Parathyroid adenoma (tissue), 2 donors: ENCODE measurements at regions not wholly inside any gene's neighbourhood (a gene's known extent, or its start where the extent isn't known, plus 50 kb on each side); places are given as distances from the start of the nearest gene placed in this dataset.

Experiments used
- H2AFZ ChIP-seq: fragments of 300-600 bp; sonication (generic); one replicate; pipeline ENCODE4 v1.7.0; 2017; ENCODE audit warnings: antibody characterized with exemption, mild to moderate bottlenecking
- H3K27ac ChIP-seq: fragments of 300-600 bp; sonication (generic); one replicate; pipeline ENCODE4 v1.7.0; 2017
- H3K27me3 ChIP-seq: fragments of 300-600 bp; sonication (generic); one replicate; pipeline ENCODE4 v1.7.0; 2017; ENCODE audit warnings: low read length; ENCODE audit not compliant: control insufficient read depth, insufficient read depth
- H3K36me3 ChIP-seq: fragments of 300-600 bp; sonication (generic); one replicate; pipeline ENCODE4 v1.7.0; 2017; ENCODE audit warnings: low read length; ENCODE audit not compliant: control insufficient read depth, insufficient read depth
- H3K4me1 ChIP-seq: fragments of 300-600 bp; sonication (generic); one replicate; pipeline ENCODE4 v1.7.0; 2017; ENCODE audit warnings: control low read depth
- H3K4me2 ChIP-seq: fragments of 300-600 bp; sonication (generic); one replicate; pipeline ENCODE4 v1.7.0; 2017; ENCODE audit warnings: low read length
- H3K4me3 ChIP-seq: fragments of 300-600 bp; sonication (generic); one replicate; pipeline ENCODE4 v1.7.0; 2017; ENCODE audit warnings: low read depth, low read length
- H3K79me2 ChIP-seq: fragments of 300-600 bp; sonication (generic); one replicate; pipeline ENCODE4 v1.7.0; 2017; ENCODE audit warnings: control low read depth
- H3K9ac ChIP-seq: fragments of 300-600 bp; sonication (generic); one replicate; pipeline ENCODE4 v1.7.0; 2017; ENCODE audit warnings: mild to moderate bottlenecking
- H3K9me3 ChIP-seq: fragments of 300-600 bp; sonication (generic); one replicate; pipeline ENCODE4 v1.7.0; 2017; ENCODE audit warnings: low read length; ENCODE audit not compliant: control insufficient read depth
- TF ChIP-seq, protein P1 (sequence below): fragments of 300-600 bp; sonication (generic); IDR thresholded peaks from one replicate; pipeline ENCODE4 v1.7.0; 2017; ENCODE audit warnings: antibody characterized with exemption, mild to moderate bottlenecking
- donor health status: primary hyperparathyroidism.

DNA sequence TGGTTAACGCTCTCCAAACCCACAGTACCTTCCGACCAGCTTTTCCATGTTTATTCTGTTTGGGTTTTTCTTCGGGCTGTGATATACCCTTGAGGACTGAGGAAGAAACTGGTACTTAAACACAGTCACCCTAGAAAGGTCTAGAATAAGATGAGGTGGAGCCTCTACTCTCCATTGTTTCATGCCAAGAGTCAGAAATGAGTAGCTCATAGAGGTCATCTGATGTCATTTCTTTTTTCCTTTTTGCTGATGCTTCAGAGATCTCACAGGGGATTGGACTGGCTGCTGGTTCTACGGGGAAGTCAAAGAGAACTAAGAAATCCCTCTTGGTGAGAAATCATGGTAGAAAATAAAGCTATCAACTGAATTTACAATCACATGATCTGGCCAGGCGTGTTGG, 538.2 kb upstream of the TMEM132C start:
- Histone ChIP-seq H3K9me3 (no peaks in the 10 kb centered on the region), H3K4me3 (no peak overlapping the region), H3K9ac (no peak overlapping the region), H3K79me2 (no peaks in the 10 kb centered on the region), H3K27me3 (no peaks in the 10 kb centered on the region), H3K27ac (no peak overlapping the region), H2AFZ (no peak overlapping the region), H3K36me3 (no peaks in the 10 kb centered on the region), H3K4me2 (no peak overlapping the region), H3K4me1 (no peaks in the 10 kb centered on the region)
- TF ChIP-seq, protein P1, sequence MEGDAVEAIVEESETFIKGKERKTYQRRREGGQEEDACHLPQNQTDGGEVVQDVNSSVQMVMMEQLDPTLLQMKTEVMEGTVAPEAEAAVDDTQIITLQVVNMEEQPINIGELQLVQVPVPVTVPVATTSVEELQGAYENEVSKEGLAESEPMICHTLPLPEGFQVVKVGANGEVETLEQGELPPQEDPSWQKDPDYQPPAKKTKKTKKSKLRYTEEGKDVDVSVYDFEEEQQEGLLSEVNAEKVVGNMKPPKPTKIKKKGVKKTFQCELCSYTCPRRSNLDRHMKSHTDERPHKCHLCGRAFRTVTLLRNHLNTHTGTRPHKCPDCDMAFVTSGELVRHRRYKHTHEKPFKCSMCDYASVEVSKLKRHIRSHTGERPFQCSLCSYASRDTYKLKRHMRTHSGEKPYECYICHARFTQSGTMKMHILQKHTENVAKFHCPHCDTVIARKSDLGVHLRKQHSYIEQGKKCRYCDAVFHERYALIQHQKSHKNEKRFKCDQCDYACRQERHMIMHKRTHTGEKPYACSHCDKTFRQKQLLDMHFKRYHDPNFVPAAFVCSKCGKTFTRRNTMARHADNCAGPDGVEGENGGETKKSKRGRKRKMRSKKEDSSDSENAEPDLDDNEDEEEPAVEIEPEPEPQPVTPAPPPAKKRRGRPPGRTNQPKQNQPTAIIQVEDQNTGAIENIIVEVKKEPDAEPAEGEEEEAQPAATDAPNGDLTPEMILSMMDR: no peak

DNA sequence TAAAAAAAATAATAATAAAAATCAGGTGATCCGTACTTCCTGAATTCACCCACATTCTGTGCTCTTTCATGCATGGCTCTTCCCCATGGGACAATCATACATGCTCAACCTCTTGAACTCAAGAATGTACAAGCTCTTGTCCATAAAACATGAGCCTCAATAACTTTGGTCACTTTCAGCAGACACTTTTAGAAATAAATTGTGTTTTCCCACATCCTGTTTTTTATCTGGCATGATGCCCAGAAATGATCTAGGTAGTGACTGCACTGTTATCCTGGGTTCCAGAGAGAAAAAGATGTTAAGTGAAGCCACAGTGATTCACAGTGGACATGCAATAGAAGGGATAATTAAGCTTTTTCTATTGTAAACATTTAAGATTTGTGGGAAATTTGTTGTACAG, 537.6 kb upstream of the TMEM132C start:
- H3K79me2 ChIP-seq: no peaks in the 10 kb centered on the region
- H3K9ac ChIP-seq: no peak overlapping the region
- no peaks in the 10 kb centered on the region for H3K27me3 ChIP-seq
- H3K9me3 ChIP-seq: no peaks in the 10 kb centered on the region
- H3K27ac ChIP-seq: no peak overlapping the region
- no peaks in the 10 kb centered on the region for H3K36me3 ChIP-seq
- H3K4me1 ChIP-seq: no peaks in the 10 kb centered on the region
- H3K4me3 ChIP-seq: no peak overlapping the region
- H2AFZ ChIP-seq: no peak overlapping the region
- no peak overlapping the region for H3K4me2 ChIP-seq
- TF ChIP-seq, protein P1: no peak

DNA sequence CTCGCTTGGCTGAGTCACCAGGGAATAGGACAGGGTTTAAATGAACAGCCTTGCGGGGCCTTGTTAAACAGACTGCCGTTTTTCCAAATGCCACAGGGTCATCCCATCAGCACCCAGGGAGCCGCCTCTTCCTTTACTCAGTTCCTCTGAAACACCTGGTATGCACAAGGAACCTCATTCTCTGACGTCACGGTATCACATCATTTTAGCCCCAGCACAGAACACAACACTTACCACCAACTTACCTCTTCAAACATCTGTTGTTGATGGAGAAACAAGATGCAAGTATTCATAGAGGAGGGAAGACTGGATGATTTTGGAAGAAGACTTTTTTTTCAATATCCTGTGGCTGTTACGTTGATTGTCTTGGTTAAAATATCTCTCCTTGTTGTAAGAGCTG, 535.3 kb upstream of the TMEM132C start:
- H3K79me2 ChIP-seq: no peaks in the 10 kb centered on the region
- H3K27me3 ChIP-seq: no peaks in the 10 kb centered on the region
- H3K4me3 ChIP-seq: no peak overlapping the region
- H3K36me3 ChIP-seq: no peaks in the 10 kb centered on the region
- H3K4me1 ChIP-seq: no peaks in the 10 kb centered on the region
- no peaks in the 10 kb centered on the region for H3K9me3 ChIP-seq
- no peak overlapping the region for H3K4me2 ChIP-seq
- H2AFZ ChIP-seq: no peak overlapping the region
- H3K27ac ChIP-seq: no peak overlapping the region
- H3K9ac ChIP-seq: no peak overlapping the region
- TF ChIP-seq, protein P1: no peak

DNA sequence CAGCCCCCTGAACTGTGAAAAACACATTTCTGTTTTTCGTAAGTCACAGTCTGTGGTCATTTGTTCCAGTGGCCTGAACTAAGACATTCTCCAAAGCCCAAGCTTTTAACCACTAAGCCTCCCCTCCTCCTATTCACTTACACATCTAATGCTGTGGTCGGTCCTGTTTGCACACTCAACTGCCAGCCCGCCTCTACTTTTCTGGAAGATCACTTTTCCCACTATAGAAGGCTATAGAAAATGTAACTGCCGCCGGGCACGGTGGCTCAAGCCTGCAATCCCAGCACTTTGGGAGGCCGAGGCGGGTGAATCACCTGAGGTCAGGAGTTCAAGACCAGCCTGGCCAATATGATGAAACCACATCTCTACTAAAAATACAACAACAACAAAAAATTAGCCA, 524.7 kb upstream of the TMEM132C start:
- no peaks in the 10 kb centered on the region for H3K79me2 ChIP-seq
- no peak overlapping the region for H3K9ac ChIP-seq
- H3K4me1 ChIP-seq: no peaks in the 10 kb centered on the region
- TF ChIP-seq, protein P1: no peak
- no peaks in the 10 kb centered on the region for H3K9me3 ChIP-seq
- no peak overlapping the region for H3K27ac ChIP-seq
- H3K4me3 ChIP-seq: no peak overlapping the region
- no peak overlapping the region for H2AFZ ChIP-seq
- no peak overlapping the region for H3K4me2 ChIP-seq
- no peaks in the 10 kb centered on the region for H3K27me3 ChIP-seq
- peaks cover 3% of the 10 kb centered on the region for H3K36me3 ChIP-seq

DNA sequence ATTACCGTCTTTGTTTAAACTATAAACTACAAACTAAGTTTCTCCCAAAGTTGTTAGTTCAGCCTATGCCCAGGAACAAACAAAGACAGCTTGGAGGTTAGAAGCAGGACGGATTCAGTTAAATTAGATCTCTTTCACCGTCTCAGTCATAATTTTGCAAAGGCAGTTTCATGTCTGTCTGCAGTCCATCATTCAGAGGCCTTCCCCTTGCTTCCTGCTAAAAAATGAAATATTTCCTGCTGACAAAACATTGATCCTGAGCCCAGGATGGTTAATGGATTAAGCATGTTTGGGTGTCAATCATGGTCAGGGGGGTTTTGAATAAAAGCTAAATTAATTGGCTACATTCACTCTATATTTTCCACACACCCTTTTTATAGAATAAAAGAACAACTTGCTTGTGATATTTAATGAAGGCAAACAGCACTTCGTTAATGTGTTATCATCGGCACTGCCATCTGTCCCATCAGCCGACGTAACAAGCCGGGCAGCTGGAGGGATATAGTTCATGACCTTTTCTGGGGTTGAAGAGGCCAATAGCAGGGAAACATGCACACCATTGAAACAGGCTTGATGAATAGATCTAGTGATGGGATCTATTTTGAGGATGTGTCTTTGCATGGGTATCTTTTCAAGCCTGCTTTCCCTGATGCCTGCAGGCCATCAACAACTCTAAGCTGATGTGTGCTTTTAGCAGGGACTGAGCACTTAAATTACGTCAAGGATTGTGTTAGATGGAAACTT, 521.3 kb upstream of the TMEM132C start:
- H3K79me2 ChIP-seq: no peaks in the 10 kb centered on the region
- H3K27me3 ChIP-seq: no peaks in the 10 kb centered on the region
- no peaks in the 10 kb centered on the region for H3K36me3 ChIP-seq
- H3K4me3 ChIP-seq: no peak overlapping the region
- no peak overlapping the region for H3K27ac ChIP-seq
- H3K9ac ChIP-seq: no peak overlapping the region
- TF ChIP-seq, protein P1: no peak
- no peak overlapping the region for H2AFZ ChIP-seq
- no peaks in the 10 kb centered on the region for H3K4me1 ChIP-seq
- H3K4me2 ChIP-seq: no peak overlapping the region
- no peaks in the 10 kb centered on the region for H3K9me3 ChIP-seq
